ENCODE measurements at regions not wholly inside any gene's neighbourhood (a gene's known extent, or its start where the extent isn't known, plus 50 kb on each side); places are given as distances from the start of the nearest gene placed in this dataset.

DNA sequence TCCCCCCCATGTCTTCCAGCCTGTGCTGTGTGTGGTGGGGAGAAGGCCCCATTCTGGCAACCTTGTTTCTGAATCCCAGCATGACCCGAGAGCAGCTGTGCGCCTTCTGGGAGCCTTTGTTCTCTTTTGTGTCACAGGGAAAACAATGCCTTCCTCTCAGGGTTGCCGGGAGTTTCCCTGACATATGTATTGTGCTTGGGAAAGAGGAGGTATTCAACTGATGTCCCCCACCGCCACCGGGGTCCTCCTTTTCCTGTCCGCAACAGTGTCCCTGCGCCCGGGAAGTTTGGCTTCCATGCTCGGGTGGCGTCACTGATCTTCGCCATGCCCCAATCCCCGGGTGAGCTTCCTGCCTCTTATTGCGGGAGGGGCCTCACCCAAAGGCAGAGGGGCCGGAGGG lies 77.5 kb upstream of the ASB18 start:
- no peak for TF ChIP-seq POLR2A (IDR thresholded peaks at IDR 0.05; ENCODE audit: low read depth, low read length)
- DNase-seq (ENCODE audit: insufficient read length, low spot score) (no peak), FAIRE-seq (no peak)

DNA sequence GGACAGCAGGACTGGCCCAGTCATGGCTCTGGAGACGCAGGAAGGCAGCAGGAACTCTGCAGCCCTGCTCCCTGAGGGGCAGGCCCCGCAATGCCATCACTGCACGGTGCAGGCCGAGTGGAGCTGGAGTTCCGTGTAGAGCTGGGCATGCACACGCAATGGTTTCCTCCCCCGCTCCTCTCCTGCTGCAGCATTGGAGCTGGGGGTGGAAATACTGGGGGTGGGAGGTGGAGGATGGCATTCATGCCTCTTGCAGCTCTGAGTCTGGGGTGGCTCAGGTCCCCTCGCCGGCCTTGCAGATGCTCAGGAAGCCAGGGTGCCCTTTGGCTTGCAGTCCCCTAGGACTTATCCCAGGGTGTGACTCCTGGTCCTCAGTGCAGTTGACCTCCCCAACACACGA lies 78.3 kb upstream of the ASB18 start:
- TF ChIP-seq POLR2A (IDR thresholded peaks at IDR 0.05; ENCODE audit: low read depth, low read length): no peak
- FAIRE-seq (no peak), DNase-seq (ENCODE audit: insufficient read length, low spot score) (no peak)

DNA sequence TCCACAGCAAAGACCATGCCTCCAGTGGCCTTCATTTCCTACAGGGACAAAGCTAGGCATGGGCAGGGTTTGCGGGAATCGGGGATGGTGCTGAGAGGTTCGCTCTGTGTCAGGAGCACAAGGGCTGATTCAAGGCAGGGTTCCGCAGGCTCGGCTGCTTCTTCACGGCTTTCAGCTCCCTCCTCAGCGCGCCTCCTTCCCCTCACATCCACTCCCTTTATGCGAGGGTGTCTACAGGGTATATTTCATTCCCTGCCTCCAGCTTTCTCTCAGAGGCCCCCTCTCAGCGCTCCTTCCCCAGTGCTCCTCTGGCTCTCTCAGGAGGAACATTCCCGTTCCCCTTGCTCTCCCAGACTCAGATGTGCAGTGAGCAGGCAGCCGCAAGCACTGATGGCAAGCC lies 78.7 kb upstream of the ASB18 start:
- no peak for TF ChIP-seq POLR2A (IDR thresholded peaks at IDR 0.05; ENCODE audit: low read depth, low read length)
- FAIRE-seq: no peak
- no peak for DNase-seq (ENCODE audit: insufficient read length, low spot score)

- FAIRE-seq: no peak
- DNase-seq (ENCODE audit: insufficient read length, low spot score): peak; percentile 55
- TF ChIP-seq POLR2A (IDR thresholded peaks at IDR 0.05; ENCODE audit: low read depth, low read length): no peak
These were observed 79.4 kb upstream of the ASB18 start for GRCh38 chr2:236343400-236344161.

- FAIRE-seq (no peak), DNase-seq (ENCODE audit: insufficient read length, low spot score) (no peak)
- no peak for TF ChIP-seq POLR2A (IDR thresholded peaks at IDR 0.05; ENCODE audit: low read depth, low read length)
These were observed 80.2 kb upstream of the ASB18 start for GRCh38 chr2:236344446-236344845.

GRCh38 chr2:236345081-236345714 lies 81.0 kb upstream of the ASB18 start:
- FAIRE-seq: no peak
- no peak for DNase-seq (ENCODE audit: insufficient read length, low spot score)
- no peak for TF ChIP-seq POLR2A (IDR thresholded peaks at IDR 0.05; ENCODE audit: low read depth, low read length)

GRCh38 chr2:236346366-236346765 lies 82.2 kb upstream of the ASB18 start:
- TF ChIP-seq POLR2A (IDR thresholded peaks at IDR 0.05; ENCODE audit: low read depth, low read length): no peak
- FAIRE-seq (no peak), DNase-seq (ENCODE audit: insufficient read length, low spot score) (no peak)

DNA sequence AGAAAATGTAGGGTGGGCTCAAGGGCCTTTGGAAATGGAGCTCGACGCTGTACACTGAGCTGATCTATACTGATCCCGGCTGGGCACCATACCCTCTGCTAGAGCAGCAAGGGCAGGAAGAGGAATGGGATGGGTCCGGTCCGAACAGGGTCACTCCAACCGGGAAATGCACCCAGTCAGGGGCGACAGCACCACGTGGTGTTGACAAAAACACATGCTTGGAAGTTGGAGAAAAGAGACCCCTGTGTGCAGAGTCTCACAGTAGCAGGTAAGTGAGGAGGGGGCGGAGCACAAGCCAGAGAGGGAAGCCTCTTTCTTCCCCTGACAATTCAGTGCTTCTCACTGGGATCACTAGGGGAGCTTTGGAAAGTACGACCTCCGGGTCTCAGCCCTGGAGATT lies 84.1 kb upstream of the ASB18 start:
- no peak for DNase-seq (ENCODE audit: insufficient read length, low spot score)
- TF ChIP-seq POLR2A (IDR thresholded peaks at IDR 0.05; ENCODE audit: low read depth, low read length): no peak
- no peak for FAIRE-seq

DNA sequence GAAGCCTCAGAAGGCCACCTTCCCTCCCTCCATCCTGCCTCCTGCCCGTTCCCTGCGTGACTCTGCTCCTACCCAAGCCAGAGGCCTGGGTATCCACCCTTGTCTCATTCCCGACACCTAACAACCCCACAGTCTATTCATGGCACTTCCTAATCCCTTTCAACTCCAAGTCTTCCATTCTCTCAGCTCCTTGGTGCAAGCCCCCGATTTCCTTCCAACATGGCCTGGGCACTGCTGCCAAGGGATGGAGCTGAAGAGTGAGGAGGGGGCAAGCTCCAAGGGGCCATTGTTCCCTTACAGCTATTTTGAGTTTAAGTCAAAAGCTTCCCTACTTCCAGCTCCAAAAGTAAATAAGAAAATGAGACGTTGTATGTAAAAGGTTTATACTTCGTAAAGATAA lies 84.8 kb upstream of the ASB18 start:
- no peak for TF ChIP-seq POLR2A (IDR thresholded peaks at IDR 0.05; ENCODE audit: low read depth, low read length)
- DNase-seq (ENCODE audit: insufficient read length, low spot score) (no peak), FAIRE-seq (no peak)

DNA sequence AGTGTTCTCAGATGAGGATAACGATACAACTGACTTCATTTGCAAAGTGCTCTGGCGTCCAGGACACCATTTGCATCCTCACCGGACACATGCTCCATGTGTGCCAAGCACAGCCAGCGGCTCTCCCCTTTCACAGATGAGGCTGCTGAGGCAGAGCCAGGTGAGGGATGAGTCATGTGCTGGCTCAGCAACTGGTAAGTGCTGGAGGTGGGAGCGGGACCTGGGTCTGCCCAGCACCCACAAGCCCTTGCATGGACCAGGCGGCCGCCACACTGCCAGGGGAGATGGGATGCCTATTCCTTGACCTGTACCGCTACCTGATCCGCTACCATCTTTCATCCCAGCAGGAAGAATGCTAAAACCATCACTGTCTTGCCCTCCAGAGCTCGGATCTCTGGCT lies 86.2 kb upstream of the ASB18 start:
- FAIRE-seq (no peak), DNase-seq (ENCODE audit: insufficient read length, low spot score) (no peak)
- no peak for TF ChIP-seq POLR2A (IDR thresholded peaks at IDR 0.05; ENCODE audit: low read depth, low read length)

DNA sequence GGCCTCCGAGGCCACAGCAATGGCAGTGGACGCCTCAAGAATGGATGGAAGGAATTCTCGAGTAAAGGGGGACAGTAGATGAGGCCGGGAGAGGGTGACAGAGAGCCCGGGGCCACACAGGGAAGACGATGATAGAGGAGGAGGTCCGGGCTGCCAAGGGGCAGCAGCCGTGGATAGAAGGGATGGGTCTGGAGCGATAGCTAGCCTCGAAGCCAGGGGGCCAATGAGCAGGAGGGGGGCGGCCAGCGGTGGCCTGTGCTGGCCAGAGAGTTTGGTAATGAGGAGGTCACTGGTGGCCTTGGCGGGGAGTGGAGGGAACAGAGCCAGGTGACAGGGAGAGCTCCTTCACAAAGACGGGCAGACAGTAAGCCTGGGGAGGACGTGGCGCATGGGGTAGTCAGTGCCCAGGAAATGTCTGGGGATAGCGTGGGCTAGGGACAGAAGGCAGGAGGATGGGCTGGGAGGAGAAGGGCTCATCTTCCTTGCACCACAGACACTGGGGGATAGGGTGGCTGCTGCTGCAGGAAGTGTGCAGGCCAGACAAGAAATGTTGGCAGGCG lies 87.8 kb upstream of the ASB18 start:
- FAIRE-seq (no peak), DNase-seq (ENCODE audit: insufficient read length, low spot score) (no peak)
- TF ChIP-seq POLR2A (IDR thresholded peaks at IDR 0.05; ENCODE audit: low read depth, low read length): no peak

DNA sequence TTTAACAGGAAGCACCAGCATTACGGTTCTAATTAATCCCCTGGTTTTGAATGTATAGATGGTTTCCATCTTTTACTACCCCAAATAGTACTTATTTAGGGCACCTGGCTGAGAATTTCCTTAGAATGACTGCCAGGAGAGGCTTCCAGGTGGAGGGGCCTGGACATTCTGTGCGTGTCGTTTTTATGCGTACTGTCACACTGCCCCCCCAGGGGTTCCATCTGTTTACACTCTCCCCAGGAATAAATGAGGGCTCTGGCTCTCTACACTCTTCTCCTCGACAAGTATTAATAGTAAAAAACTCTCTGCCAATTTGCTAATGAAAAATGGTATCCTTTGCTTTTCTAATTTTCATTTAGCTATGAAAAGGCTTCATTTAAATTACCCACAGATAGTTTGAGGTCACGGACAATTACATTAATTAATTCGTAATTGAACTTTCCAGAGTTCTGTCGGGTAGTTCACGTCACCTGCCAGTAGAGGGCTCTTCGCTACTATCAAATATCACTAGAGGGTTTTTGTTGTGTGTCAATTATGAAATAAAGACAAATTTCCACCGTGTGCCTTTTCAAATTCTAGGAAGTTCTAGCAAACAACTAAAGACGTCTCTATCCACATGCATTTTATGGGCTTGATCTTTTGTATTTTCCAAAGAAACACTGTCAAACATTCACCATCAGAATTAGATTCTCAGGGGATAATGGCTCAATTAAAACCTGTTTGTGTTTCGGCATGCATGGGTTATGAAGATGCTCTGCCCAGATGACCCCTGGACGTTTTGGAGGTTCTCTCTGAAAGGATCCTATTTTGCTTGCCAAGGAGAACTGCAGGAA lies 88.8 kb upstream of the ASB18 start:
- FAIRE-seq (peak; percentile 27), DNase-seq (ENCODE audit: insufficient read length, low spot score) (peak; percentile 15)
- TF ChIP-seq POLR2A (IDR thresholded peaks at IDR 0.05; ENCODE audit: low read depth, low read length): no peak

DNA sequence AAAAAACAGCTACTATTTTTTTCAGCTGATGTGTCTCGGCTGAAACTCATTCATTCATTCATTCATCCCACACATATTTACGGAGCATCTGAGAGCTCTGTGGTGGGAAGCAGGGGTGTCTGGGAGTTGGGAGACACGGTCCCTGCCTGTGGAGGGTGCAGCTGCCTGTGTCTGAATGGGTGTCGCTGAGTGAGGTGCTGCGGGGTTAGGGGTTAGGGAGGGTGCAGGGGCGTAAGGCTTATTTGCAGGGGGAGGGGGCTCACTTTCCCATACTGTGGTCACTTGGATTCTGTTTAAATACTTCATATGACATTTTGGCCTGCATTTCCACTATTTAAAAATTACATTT lies 89.4 kb upstream of the ASB18 start:
- DNase-seq (ENCODE audit: insufficient read length, low spot score) (no peak), FAIRE-seq (no peak)
- TF ChIP-seq POLR2A (IDR thresholded peaks at IDR 0.05; ENCODE audit: low read depth, low read length): no peak
